Activated T-cell treated with anti-CD3 and anti-CD28 coated beads for 24 hours (primary cell): ENCODE measurements at regions not wholly inside any gene's neighbourhood (a gene's known extent, or its start where the extent isn't known, plus 50 kb on each side); places are given as distances from the start of the nearest gene placed in this dataset.

Experiments
- DNase-seq: peaks from one replicate; pipeline ENCODE4 v3.0.0-alpha.2; 2020; ENCODE audit warnings: low read depth

DNA sequence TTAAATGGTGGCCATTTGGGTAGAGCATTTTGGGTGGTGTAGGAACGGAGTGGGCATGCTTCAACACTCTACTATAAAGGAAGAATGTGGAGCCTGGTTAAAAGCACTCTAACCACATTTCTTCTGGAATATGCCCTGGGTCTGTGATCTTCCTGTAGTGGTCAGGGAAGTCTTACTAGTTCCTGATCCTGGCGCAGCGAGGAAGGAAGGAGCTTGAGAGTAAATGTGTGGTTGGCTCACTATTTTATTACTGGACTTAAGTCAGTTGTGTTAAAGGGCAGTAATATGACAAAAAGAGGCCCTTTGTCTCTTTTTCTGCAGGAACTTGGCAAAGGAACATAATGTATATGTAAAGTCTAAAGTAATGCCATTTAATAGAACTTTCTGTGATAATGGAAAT, 197.6 kb upstream of the ZPLD1 start:
- DNase-seq, result no peak

DNA sequence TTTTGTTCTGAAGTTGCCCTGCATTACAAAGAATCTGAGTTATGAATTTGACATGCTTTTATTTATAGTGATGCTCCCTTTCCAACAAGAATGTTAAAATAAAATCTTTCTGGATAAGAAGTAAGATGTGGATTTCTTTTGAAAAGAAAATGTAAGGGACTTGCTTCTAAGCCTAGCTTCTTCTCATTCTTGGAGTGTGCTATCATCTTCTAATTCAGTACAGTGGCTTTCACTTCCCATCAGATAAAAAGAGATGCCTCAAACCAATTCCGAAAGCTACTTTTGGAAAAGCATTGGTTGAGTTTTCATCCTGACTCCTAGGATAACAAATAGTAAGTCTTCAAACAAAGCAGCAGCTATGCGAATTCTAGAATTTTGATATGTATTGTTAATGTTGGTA, 197.0 kb upstream of the ZPLD1 start:
- no peak for DNase-seq

DNA sequence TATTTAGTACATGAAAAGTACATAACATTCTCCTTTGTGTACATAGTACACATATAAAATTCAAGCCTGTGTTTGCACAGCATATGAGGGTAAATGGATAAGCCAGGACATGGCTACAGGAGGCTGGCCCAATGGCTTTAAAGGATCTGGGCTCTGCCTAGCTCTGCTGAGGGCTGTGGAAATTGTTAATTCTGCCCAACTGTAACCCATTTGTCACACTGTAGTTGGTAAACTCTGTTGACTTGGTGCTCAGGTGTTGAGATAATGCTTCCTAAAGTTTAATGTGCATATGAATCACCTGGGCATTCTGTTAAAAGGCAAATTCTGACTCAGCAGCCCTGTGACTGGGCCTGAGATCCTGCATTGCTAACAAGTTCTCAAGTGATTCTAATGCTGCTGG, 196.5 kb upstream of the ZPLD1 start:
- no peak for DNase-seq

DNA sequence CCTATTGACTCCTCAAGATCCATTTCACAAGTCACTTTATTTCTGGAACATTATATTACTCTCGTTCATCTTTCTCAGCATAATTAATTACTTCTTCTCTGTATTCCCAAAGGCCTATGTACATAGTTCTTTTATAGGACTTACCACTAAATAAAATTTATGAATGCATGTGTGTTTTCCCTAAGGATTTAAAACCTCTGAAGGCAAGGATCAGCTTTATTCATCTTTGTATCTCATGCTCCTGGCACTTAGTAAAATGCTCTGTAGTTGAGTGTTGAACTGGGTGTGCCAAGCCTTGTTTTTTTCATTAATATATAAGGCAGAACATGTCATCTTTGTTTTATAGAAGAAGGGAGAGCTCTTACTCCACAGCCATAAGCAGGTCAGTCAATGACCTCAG, 194.1 kb upstream of the ZPLD1 start:
- DNase-seq, result no peak

DNA sequence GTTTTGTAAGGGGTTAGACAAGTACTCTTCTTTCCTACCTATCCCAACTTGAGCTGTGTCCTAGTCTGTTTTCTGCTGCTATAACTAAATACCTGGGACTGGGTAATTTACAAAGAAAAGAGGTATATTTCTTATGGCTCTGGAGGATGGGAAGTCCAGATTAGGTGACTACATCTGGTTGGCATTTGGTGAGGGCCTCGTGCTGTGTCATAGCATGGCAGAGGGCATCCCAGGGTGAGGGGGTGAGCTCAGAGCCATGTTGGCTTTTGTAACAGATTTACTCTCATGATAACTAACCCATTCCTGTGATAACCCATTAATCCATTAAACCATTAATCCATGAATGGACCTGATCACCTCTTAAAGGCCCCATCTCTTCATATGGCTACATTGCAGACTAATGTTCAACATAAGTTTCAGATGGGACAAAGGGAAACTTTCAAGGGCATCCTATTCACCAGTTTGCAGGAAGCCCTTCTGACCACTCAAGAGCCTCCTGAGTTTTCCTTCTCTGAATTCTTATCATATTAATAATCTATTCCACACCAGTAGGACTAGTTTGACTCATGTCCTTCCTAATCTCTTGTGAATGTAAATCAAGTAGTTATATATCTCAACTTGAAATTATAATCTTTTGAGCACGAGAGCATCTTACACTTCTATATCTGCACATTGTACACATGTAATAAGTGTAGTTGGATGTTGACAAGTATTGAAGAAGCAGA, 185.7 kb upstream of the ZPLD1 start:
- no peak for DNase-seq

DNA sequence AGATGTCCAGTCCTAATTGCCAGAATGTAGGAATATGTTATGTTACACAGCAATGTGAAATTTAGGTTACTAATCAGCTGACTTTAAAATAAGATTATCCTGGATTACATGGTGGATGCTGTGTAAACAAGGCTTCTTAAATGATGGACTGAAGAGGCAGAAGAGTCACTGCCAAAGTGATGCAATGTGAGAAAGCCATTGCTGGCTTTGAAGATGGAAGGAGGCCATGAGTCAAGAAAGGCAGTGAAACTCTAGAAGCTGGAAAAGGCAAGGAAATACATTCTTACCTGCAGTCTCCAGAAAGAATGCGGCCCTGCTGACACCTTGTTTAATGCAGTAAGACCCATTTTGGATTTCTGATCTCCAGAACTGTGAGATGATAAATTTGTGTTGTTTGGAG, 179.1 kb upstream of the ZPLD1 start:
- no peak for DNase-seq

DNA sequence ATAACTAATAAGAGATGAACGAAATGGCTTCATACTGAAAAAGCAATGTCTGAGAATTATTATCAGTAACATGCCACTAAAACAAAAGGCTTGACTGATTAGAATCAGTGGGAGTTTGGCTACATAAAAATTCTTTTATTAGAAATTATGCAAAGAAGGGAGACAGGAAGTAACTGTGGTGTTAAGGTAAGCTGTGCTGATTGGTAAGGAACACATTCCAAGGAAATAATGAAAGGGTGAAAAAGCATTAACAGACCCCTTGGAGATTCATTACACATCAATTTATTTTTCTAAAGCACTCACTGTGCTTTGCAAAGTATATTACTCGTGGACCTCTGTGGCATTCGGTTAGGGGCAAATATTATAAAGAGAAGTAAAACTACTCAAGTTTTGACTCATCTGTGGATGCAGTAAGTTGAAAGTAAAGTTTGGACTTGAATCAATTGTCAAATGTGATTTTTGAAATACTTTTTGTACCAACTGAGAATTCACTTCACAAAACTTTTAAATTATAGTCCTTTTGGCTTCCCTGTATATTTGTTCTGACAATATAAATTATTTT, 176.1 kb upstream of the ZPLD1 start:
- no peak for DNase-seq

DNA sequence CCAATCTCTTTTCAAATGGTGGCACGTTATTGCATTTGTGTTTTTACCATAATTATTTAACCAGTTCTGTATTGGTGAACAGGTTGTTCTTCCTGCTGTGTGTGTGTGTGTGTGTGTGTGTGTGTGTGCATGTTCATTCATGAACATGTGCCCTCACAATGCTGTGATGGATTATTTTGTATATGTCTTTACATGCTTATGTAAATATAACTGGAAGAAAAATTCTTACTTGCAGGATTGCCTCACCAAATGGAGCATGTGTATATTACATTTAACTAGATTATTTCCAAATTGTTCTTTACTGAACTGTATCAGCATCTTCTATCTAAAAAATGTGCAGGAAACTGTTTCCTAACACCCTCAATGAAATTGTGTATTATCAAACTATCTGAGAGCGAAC, 175.2 kb upstream of the ZPLD1 start:
- DNase-seq, result no peak

DNA sequence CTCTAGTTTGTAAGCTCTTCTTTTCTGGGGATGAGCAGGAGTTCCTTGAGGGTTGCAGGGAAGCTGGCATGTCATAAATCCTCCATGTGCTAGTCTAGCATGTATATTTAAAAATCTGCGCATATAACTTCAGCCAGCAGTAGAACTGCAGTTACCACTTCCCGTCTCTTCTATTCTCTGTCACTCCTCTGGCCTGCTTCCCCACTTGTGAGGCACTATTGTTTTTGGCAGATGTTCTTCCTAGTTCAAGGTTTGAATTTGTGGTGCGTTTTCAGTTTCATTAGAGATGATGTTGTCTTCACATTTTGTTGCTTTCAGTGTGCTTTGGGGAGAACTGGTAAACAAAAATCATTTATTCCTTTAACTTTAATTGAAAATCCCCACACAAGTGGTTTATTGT, 169.1 kb upstream of the ZPLD1 start:
- DNase-seq, result no peak

DNA sequence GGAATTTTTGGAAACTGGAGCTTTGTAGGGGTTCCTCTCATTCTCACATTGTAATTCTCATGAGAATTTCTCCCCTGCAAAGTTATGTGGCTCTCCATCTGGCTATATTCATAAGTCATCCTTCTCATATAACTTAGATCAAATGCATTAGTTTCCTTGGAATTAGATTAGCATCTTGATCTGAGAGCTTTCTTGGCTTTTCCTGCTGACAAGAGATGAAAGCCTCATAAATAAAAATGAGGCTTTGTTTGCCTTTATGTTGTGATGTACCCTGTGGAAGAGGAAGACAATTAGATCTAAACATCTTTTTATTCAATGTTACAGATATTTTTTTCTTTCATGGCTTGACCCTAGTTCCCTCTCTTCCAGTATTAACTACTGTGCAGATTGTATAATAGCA, 165.4 kb upstream of the ZPLD1 start:
- DNase-seq, result no peak

DNA sequence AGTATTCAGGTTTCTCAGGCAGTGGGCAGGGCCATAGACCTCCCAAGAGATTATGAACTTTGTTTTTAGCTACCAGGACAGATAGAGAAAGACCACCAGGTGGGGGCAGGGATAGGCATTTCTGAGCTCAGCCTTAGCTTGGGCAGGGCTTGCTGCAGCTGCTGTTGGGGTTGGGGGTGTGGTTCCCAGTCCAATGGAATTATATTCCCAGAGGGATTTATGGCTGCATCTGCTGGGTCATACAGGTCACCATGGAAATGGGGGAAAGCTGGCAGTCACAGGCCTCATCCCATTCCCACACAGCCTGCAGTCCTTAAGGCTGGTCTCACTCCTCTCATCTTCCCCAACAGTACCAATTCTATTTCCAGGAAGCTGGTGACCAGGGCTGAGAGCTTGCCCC, 144.6 kb upstream of the ZPLD1 start:
- no peak for DNase-seq

DNA sequence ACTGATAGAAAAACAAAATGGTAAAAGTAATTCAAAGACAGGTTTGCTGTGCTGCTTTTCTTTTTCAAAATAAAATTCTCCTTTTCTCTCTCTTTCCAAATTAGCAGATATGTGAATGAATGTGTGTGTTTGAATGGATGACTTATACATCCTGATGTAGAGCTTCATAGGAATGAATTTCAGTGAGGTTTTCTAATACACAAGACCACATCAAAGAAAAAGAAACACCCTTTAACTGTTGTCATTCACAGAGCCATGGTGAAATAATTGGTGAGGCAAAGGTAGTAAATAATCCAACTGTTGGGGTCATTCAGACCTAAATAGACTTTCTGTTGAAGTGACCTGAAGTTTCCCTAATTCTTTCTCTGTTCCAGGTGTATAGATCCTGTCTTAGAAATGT, 139.1 kb upstream of the ZPLD1 start:
- DNase-seq, result no peak

DNA sequence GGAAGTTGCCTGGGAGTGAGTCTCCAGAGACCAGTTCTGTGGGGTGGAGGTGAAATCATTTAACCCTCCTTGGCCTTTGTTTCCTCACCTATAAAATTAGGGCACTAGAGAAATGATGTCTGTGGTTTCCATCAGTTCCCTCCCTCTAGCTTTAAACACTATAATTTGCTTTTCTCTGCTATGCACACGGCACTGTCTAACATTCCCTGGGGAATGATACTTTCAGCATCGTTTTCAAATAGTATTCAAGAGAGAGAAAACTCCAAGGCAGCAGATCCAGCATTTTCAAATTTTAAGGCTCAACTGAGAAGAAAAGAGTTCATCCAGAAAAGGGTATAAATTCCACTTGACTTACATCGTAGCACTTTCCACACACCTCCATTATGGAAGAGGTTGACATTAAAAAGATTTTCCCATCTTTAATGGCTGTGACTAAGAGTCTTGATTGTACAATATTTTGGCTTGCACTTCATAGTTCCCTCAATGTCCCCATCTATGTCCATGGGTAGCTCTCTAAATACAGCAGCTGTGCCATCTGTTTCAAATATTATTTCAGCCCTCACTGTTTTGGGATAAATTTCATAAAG, 137.7 kb upstream of the ZPLD1 start:
- no peak for DNase-seq

DNA sequence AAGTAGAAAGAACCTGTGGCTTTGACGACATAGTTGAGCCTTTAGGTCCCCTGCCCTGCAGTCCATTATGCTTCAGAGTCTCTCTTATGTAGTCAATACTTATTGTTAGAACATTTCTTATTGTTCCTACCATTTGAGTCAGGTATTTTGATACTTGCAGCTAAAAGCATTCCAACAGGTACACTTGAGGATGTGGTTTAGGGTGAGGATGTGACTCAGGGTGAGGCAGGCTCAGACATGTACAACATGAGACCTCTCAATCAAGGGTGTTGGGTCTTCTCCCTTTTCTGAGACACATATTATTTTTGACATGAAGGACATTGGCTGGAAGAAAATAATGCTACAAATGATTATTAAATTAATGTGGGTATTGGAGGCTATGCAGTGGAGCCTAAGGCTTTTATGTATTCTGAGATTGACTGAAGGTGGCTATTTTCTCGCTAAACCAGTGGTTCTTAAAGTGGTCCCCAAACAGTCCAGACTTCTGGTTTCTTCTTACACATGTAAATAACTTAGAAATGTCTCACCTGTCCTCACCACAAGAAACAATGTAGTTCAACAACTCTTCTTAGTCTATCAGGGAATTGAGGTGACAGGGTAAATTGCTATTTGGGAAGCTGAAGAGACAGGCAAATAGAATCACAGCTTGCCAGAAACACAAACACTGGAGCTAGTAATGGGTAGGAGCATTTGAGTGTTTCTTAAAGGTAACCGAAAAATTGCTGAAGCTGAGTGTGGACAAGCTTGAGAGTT, 135.5 kb upstream of the ZPLD1 start:
- DNase-seq, result no peak

DNA sequence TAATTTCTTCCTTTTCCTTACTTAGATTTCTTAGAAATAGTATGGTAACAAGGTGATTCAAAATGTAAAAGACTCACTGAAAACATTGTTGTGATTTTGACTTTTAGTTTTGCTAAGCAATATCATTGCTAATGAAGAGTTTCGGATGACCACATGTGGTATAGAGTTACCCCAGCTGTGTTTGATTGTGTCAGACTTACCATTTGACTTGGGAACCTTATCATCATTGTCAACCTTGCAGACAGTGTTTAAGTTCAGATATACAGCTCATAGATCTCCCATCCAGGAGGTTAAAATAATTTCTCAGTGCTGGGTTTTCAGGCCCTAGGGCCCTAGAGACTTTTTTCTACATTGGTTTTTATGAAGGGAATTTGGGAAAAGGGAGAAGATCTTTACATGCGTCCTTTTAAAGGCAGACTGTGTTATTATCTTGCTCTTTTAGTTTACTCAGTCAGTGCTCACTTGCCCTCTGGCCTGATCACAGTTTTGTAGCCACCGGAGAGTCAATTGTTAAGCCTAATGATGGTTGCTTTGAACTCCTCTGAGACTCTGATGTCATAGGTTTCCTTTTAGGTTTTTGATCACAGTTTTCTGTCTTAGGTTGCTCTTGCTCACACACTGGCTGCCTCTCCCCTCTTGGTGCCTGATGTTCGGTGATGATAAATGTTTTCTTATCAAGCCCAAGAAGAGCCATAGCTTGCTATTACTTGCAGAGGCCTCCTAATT, 133.5 kb upstream of the ZPLD1 start:
- no peak for DNase-seq

DNA sequence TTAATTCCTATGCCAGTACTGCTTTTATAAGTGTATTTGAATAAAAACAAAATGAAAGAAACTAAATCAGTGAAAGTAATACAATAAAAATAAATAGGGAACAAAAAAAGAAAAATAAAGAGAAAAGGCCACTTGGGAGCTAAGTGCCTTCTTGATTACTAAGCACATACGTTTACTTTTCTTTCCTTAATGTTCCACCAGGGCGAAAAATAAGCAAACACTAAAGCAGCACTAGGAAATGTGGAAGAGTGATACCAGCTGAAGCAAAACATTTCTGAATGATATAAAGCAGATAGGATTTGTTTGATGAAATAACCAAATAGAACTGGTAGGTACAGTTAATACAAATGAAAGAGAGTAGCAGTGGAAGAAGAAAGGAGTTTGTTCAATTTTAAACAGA, 132.8 kb upstream of the ZPLD1 start:
- DNase-seq, result no peak

DNA sequence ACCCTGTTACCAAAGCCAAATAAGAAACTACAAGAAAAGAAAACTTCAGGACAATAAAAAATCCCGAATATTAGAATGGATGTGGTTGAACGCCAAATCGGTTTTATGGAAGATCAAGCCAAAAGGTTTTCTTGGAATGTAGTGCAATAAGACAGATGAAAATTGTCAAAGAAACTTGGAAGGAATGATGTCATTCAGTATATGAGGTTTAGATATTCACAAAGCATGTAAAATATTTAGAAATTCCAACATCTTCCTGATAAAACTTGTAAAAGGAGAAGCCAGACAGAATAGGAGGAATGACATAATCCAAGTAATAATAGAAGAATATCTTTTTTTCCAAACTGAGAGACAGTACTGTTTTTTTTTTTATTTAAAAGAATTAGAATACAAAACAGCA, 130.3 kb upstream of the ZPLD1 start:
- DNase-seq, result no peak

DNA sequence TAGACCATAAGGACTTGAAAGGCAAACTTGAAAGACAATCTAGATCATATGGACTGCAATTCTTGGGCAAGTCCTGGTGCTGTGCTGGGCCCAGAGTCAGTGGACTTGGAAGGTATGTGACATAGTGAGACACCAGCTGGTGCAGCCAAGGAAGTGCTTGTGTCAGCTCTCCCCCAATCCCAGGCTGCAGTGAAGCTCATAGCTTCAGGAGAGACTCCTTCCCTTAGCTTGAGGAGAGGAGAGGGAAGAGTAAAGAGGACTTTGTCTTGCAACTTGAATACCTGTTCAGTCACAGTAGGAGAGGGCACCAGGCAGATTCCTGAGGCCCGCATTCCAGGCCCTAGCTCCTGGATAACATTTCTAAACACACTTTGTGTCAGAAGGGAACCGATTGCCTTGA, 127.4 kb upstream of the ZPLD1 start:
- DNase-seq, result no peak

DNA sequence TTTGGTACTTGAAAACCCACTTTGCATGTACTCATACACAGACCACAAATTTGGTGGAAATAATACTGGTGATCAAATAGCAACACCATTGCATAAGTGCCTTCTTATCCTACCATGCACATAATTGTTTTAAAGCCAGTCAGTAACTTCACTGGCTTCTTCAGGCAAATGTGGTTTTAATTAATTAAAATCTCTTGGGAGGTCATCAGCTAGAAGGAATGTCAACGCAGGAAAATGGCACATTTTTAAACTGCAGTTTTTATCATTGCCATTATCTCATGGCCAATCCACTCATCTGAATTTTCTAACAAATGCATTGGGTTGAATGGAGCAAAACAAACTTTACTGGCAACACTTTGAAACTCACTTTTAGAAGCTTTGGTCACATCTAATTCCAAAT, 105.7 kb upstream of the ZPLD1 start:
- DNase-seq, result no peak

DNA sequence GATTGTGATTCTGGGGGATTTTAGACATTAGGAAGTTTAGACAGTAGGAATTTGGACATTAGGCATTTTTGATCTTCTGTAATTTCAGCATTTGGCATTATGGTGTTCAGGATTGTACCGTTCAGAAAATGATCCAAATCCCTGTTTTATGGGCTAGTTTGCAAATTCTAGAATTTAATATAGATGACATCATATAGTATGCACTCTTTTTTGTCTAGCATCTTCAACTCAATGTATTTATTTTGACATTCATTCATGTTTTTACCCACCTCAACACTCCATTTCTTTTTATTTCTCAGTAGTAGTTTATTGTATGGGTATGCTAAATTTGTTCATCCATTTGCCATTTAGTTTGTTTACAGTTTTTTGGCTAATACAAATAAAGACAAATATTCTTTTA, 105.3 kb upstream of the ZPLD1 start:
- DNase-seq, result no peak

DNA sequence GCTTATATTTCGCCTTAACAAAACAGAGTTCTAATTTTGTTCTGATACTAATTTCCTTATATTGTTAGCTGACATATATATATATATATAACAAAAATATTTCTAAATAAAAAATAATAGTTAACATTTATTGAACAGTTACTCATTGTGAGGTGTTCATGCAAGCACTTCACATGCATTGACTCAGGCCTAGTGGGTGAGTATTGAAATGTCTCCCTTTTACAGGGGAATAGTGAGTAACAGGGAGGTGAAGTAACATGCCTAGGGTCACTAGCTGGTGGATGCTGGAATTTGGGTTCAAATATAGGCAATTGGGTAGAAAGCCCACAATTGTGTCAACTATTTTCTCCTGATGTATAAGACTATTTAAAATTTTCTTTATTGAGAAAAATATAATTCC, 102.6 kb upstream of the ZPLD1 start:
- DNase-seq, result no peak

DNA sequence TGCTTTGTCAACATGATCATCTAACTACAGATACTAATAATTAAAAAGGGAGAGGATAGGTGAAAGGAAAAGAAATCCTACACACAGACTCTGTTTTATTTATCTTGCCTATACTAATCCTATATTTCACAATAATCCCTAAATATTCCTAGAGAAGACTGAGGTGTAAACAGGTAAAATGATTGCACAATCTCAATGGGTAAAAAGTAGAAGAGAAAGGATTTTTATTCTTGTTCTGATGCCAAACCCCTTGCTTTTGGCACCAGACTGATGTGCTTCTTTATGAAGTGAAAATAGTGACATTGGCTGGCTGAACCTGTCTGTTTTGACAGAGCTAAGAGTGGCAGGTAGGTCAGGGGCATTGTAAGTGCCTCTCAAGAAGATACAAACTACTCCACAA, 101.9 kb upstream of the ZPLD1 start:
- no peak for DNase-seq

DNA sequence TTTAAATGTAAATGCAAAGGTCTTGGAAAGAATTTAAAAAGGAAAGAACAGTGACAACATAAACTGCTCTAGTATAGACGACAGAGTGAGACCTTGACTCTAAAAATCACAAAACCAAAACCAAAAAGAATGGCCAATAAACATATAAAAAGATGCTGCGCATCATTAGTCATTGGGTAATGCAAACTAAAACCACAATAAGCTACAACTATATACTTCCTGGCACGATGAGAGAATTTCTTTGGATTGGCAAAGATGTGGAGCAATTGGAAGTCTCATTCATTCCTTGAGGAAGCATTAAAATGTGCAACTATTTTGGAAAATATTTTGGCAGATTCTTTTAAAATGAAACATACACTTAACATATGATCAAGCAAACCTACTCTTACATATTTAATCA, 98.7 kb upstream of the ZPLD1 start:
- DNase-seq, result no peak
